ENCODE measurements at regions not wholly inside any gene's neighbourhood (a gene's known extent, or its start where the extent isn't known, plus 50 kb on each side); places are given as distances from the start of the nearest gene placed in this dataset.

DNA sequence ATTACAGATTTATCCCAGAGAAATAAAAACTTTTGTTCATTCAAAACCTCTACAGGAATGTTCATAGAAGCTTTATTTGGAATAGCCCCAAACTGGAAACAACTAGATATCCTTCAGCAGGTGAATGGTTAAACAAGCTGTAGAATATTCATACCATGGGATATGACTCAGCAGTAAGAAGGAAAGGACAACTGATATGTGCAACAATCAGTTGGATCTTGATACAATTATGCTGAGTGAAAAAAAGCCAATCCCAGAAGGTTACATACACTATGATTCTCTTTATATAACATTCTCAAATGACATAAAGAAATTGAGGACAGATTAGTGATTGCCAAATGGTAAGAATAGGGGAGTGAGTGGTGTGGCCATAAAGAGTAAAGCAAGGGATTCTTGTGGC lies 376.7 kb downstream of the S1PR1 start:
- peaks cover 3 to 8% (median 8%) of the 10 kb centered on the region in 3 donors for H3K9me3 Mint-ChIP-seq
- no peak overlapping the region for H3K4me3 Mint-ChIP-seq
- no peaks in the 10 kb centered on the region for H3K4me1 Mint-ChIP-seq
- no peaks in the 10 kb centered on the region for H3K27me3 Mint-ChIP-seq
- H3K36me3 Mint-ChIP-seq: no peaks in the 10 kb centered on the region
- H3K27ac Mint-ChIP-seq: no peak overlapping the region

DNA sequence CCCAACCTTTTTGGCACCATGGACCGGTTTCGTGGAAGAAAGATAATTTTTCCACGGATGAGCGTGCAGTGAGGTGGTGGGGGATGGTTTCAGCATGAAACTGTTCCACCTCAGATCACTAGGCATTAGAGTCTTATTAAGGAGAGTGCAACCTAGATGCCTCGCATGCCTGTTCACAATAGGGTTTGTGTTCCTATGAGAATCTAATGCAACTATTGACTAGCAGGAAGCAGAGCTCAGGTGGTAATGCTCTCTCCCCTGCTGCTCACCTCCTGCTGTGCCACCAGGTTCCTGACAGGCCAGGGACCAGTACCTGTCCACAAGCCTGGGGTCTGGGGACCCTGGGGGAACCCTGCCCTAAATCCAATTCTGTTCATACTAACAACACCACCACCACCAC lies 377.8 kb downstream of the OLFM3 start:
- peaks cover 3% of the 10 kb centered on the region for H3K27me3 Mint-ChIP-seq
- no peak overlapping the region for H3K4me3 Mint-ChIP-seq
- H3K36me3 Mint-ChIP-seq: peaks cover 1% of the 10 kb centered on the region
- H3K27ac Mint-ChIP-seq: no peak overlapping the region
- H3K9me3 Mint-ChIP-seq: peaks cover 0 to 3% (median 0%) of the 10 kb centered on the region in 3 donors
- peaks cover 0 to 1% (median 0%) of the 10 kb centered on the region in 3 donors for H3K4me1 Mint-ChIP-seq

- no peaks in the 10 kb centered on the region for H3K27me3 Mint-ChIP-seq
- H3K36me3 Mint-ChIP-seq: no peaks in the 10 kb centered on the region
- H3K4me3 Mint-ChIP-seq: no peak overlapping the region
- H3K27ac Mint-ChIP-seq: no peak overlapping the region
- no peaks in the 10 kb centered on the region for H3K4me1 Mint-ChIP-seq
- no peaks in the 10 kb centered on the region for H3K9me3 Mint-ChIP-seq
These were observed 364.0 kb downstream of the OLFM3 start for GRCh38 chr1:101632548-101633272.

- Mint-ChIP-seq H3K9me3 (peaks cover 0 to 2% (median 0%) of the 10 kb centered on the region in 3 donors), H3K27ac (no peak overlapping the region), H3K36me3 (no peaks in the 10 kb centered on the region), H3K27me3 (peaks cover 2% of the 10 kb centered on the region), H3K4me1 (no peaks in the 10 kb centered on the region), H3K4me3 (no peak overlapping the region)
These were observed 350.9 kb downstream of the OLFM3 start for GRCh38 chr1:101645810-101646209.

DNA sequence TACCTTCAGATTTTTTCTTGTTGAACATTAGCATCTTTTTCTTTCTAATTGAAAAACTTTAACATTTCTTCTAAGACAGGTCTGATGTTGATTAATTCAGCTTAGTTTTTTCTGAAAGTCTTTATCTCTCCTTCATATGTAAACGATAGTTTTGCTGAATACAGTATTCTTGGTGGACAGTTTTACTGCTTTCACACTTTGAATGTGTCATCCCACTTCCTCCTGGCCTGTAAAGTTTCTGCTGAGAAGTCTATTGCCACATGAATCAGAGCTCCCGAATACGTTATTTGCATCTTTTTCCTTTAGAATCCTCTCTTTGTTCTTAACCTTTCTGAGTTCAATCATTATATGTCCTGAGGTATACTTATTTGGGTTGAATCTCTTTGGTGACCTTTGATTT lies 344.2 kb downstream of the OLFM3 start:
- no peak overlapping the region for H3K27ac Mint-ChIP-seq
- H3K4me3 Mint-ChIP-seq: no peak overlapping the region
- no peaks in the 10 kb centered on the region for H3K4me1 Mint-ChIP-seq
- H3K27me3 Mint-ChIP-seq: peaks cover 6% of the 10 kb centered on the region
- H3K9me3 Mint-ChIP-seq: peaks cover 5 to 15% (median 5%) of the 10 kb centered on the region in 3 donors
- H3K36me3 Mint-ChIP-seq: no peaks in the 10 kb centered on the region

- Mint-ChIP-seq H3K4me3 (no peak overlapping the region), H3K27me3 (peaks cover 6% of the 10 kb centered on the region), H3K36me3 (no peaks in the 10 kb centered on the region), H3K4me1 (no peaks in the 10 kb centered on the region), H3K9me3 (peaks cover 5 to 15% (median 5%) of the 10 kb centered on the region in 3 donors), H3K27ac (peak overlapping the region in 1 of 3 donors; percentile 61)
These were observed 343.2 kb downstream of the OLFM3 start for GRCh38 chr1:101653482-101653946.

GRCh38 chr1:101664726-101665125 lies 332.0 kb downstream of the OLFM3 start:
- no peaks in the 10 kb centered on the region for H3K36me3 Mint-ChIP-seq
- H3K4me1 Mint-ChIP-seq: no peaks in the 10 kb centered on the region
- no peaks in the 10 kb centered on the region for H3K27me3 Mint-ChIP-seq
- no peak overlapping the region for H3K27ac Mint-ChIP-seq
- H3K9me3 Mint-ChIP-seq: peaks cover 4 to 20% (median 9%) of the 10 kb centered on the region in 3 donors
- H3K4me3 Mint-ChIP-seq: no peak overlapping the region

DNA sequence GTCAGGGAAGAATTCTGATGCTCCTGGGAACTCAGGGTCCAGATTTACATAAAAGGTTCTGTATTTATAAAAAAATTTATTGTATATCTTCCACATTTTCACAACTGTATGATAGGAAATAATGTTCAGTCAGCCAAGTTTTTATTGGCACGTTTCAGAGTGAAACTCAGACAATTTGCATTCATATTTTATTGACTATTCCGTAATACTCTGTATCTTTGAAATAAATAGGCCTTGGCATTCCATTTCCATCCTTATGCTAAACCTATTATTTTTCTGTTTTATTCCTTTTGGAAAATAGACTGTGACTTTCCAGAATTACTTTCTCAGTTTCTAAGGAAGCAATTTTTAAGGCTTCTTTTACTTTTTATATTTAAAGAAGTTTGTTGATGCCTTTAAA lies 329.0 kb downstream of the OLFM3 start:
- Mint-ChIP-seq H3K36me3 (no peaks in the 10 kb centered on the region), H3K27ac (no peak overlapping the region), H3K4me3 (no peak overlapping the region), H3K9me3 (peaks cover 6 to 7% (median 7%) of the 10 kb centered on the region in 3 donors), H3K27me3 (no peaks in the 10 kb centered on the region), H3K4me1 (no peaks in the 10 kb centered on the region)

GRCh38 chr1:101683136-101683535 lies 313.6 kb downstream of the OLFM3 start:
- H3K4me1 Mint-ChIP-seq: no peaks in the 10 kb centered on the region
- H3K4me3 Mint-ChIP-seq: no peak overlapping the region
- no peaks in the 10 kb centered on the region for H3K9me3 Mint-ChIP-seq
- no peak overlapping the region for H3K27ac Mint-ChIP-seq
- no peaks in the 10 kb centered on the region for H3K36me3 Mint-ChIP-seq
- no peaks in the 10 kb centered on the region for H3K27me3 Mint-ChIP-seq

DNA sequence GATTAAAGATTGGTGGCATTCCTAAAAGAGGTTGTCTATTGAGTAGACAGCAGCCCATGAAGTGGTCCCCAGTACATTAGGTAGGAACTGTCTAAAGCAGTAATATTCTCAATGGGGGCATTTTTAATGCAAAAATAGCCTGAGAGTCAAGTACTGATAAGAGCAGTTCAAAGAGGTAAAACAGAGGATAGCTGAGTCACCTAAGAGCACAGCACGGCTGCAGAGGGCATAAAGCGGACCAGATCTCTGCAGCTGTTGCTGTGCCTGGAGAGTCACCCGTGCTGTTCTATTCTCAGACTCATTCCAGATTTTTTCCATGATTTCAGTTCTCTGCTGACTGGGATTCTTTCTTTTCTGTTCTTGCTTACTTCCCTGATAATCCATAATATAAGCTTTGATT lies 313.2 kb downstream of the OLFM3 start:
- Mint-ChIP-seq H3K9me3 (no peaks in the 10 kb centered on the region), H3K27me3 (no peaks in the 10 kb centered on the region), H3K4me1 (no peaks in the 10 kb centered on the region), H3K4me3 (no peak overlapping the region), H3K36me3 (no peaks in the 10 kb centered on the region), H3K27ac (no peak overlapping the region)

- no peaks in the 10 kb centered on the region for H3K27me3 Mint-ChIP-seq
- no peak overlapping the region for H3K27ac Mint-ChIP-seq
- H3K36me3 Mint-ChIP-seq: no peaks in the 10 kb centered on the region
- H3K9me3 Mint-ChIP-seq: peaks cover 0 to 1% (median 0%) of the 10 kb centered on the region in 3 donors
- no peaks in the 10 kb centered on the region for H3K4me1 Mint-ChIP-seq
- no peak overlapping the region for H3K4me3 Mint-ChIP-seq
These were observed 299.7 kb downstream of the OLFM3 start for GRCh38 chr1:101697072-101697471.

DNA sequence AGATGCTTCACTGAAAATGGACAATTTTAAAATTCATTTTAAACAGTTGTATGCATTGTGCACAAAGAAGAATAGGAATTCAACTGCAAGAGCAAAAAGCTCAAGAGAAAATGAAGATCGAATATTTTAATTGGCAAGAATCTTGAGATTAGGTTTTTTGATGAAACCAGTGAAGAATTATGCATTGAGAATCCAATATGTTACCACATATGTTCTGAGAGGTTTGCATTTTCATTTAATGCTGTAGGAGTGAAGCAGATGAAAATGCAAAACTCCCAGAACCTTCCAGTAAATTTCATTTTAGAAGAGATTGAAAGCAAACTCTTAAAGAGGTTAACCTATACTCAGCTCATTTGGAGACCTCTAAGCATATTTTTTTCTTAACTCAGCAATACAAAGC lies 298.0 kb downstream of the OLFM3 start:
- Mint-ChIP-seq H3K27me3 (peaks cover 2% of the 10 kb centered on the region), H3K4me3 (no peak overlapping the region), H3K27ac (no peak overlapping the region), H3K4me1 (no peaks in the 10 kb centered on the region), H3K36me3 (no peaks in the 10 kb centered on the region), H3K9me3 (peaks cover 0 to 1% (median 0%) of the 10 kb centered on the region in 3 donors)

GRCh38 chr1:101704895-101705294 lies 291.8 kb downstream of the OLFM3 start:
- no peak overlapping the region for H3K27ac Mint-ChIP-seq
- H3K9me3 Mint-ChIP-seq: peaks cover 0 to 1% (median 0%) of the 10 kb centered on the region in 3 donors
- H3K36me3 Mint-ChIP-seq: no peaks in the 10 kb centered on the region
- H3K4me1 Mint-ChIP-seq: no peaks in the 10 kb centered on the region
- H3K4me3 Mint-ChIP-seq: no peak overlapping the region
- peaks cover 2% of the 10 kb centered on the region for H3K27me3 Mint-ChIP-seq

DNA sequence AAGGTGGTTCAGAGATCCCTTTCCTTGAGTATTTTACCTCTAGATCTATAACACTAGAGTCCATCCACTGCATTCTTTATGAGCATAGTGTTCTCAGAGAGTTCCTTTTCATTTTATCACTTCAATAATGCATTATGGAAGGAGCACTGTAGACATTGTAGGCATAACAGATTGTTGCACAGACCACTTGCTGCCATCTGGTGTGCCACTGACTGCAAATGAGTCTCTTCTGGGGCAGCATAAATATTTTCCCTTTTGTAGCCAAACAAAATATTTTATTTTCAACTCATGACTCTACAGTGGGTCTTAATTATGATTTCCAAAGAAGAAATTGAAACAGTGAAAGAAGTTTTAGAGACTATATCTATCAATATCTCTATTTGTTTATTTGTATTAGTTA lies 290.4 kb downstream of the OLFM3 start:
- no peaks in the 10 kb centered on the region for H3K36me3 Mint-ChIP-seq
- no peak overlapping the region for H3K27ac Mint-ChIP-seq
- H3K4me3 Mint-ChIP-seq: no peak overlapping the region
- H3K27me3 Mint-ChIP-seq: peaks cover 2% of the 10 kb centered on the region
- no peaks in the 10 kb centered on the region for H3K4me1 Mint-ChIP-seq
- H3K9me3 Mint-ChIP-seq: no peaks in the 10 kb centered on the region

GRCh38 chr1:101709721-101710120 lies 287.0 kb downstream of the OLFM3 start:
- H3K9me3 Mint-ChIP-seq: no peaks in the 10 kb centered on the region
- no peaks in the 10 kb centered on the region for H3K4me1 Mint-ChIP-seq
- no peak overlapping the region for H3K4me3 Mint-ChIP-seq
- H3K27me3 Mint-ChIP-seq: no peaks in the 10 kb centered on the region
- no peak overlapping the region for H3K27ac Mint-ChIP-seq
- no peaks in the 10 kb centered on the region for H3K36me3 Mint-ChIP-seq

GRCh38 chr1:101713760-101714159 lies 283.0 kb downstream of the OLFM3 start:
- Mint-ChIP-seq H3K27me3 (peaks cover 3% of the 10 kb centered on the region), H3K4me3 (no peak overlapping the region), H3K4me1 (peaks cover 0 to 2% (median 0%) of the 10 kb centered on the region in 3 donors), H3K36me3 (no peaks in the 10 kb centered on the region), H3K27ac (no peak overlapping the region), H3K9me3 (no peaks in the 10 kb centered on the region)
